Astrocyte of the spinal cord (primary cell): ENCODE measurements at regions not wholly inside any gene's neighbourhood (a gene's known extent, or its start where the extent isn't known, plus 50 kb on each side); places are given as distances from the start of the nearest gene placed in this dataset.

Experiments
- DNase-seq: peaks from one replicate; pipeline ENCODE4 v3.0.0; 2011; ENCODE audit warnings: low read depth, low spot score
- H3K4me3 ChIP-seq: 2 replicates; pipeline ENCODE4 v1.5.1; 2011; ENCODE audit warnings: low read depth, mild to moderate bottlenecking, low read length, moderate library complexity
- in situ Hi-C: cut with HindIII; loops from 2 replicates; pipeline ENCODE4 v1.10.0; 2017; ENCODE audit warnings: low sequenced_read_pairs
- TF ChIP-seq, protein P1 (sequence below): IDR thresholded peaks from 2 replicates; pipeline ENCODE4 v1.5.1; 2012; ENCODE audit warnings: low read depth, mild to moderate bottlenecking, low read length, inconsistent platforms

DNA sequence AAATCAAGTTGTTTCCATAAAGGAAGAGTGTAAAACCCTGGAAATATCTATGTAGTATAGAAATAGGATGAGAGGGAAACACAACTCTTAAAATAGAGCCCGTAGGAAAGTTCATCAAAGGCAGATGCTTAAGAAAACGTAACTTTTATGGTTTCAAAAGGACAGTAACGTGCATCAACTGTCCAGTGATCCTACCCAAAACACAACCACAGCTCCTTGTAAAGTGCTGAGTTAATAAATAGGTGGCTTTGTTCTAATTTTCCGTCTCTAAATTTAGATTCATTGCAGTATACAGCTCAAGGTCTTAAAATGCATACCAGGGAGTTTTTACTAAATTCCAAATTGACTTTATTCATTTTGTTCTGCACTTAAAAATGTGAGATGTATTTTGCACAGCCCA lies 282.1 kb upstream of the ID2 start:
- H3K4me3 ChIP-seq = no peak overlapping the region
- TF ChIP-seq, protein P1, sequence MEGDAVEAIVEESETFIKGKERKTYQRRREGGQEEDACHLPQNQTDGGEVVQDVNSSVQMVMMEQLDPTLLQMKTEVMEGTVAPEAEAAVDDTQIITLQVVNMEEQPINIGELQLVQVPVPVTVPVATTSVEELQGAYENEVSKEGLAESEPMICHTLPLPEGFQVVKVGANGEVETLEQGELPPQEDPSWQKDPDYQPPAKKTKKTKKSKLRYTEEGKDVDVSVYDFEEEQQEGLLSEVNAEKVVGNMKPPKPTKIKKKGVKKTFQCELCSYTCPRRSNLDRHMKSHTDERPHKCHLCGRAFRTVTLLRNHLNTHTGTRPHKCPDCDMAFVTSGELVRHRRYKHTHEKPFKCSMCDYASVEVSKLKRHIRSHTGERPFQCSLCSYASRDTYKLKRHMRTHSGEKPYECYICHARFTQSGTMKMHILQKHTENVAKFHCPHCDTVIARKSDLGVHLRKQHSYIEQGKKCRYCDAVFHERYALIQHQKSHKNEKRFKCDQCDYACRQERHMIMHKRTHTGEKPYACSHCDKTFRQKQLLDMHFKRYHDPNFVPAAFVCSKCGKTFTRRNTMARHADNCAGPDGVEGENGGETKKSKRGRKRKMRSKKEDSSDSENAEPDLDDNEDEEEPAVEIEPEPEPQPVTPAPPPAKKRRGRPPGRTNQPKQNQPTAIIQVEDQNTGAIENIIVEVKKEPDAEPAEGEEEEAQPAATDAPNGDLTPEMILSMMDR = no peak
- in situ Hi-C loops = no loop called here
- DNase-seq = no peak

DNA sequence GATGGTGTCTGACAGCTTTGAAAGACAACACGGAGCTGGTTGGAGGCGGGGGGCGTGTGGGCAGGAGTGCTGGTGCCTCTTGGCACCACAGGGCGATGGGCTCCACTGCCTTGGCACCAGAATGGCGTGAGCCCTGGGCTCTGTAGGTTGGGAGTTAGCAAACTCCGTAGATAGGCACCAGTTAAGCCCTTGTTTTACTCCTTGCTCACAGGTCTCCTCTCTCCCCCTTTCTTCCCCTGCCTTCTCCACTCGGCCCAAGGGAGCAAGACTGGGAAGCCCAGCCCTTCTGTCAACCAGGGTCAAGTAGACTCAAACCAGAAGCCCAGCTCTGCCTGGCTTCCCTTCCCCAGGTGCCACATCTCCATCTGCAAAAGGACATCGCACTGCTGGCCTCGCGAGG lies 281.7 kb upstream of the ID2 start:
- no peak for DNase-seq
- no peak overlapping the region for H3K4me3 ChIP-seq
- in situ Hi-C loops = no loop called here
- TF ChIP-seq, protein P1 = no peak

DNA sequence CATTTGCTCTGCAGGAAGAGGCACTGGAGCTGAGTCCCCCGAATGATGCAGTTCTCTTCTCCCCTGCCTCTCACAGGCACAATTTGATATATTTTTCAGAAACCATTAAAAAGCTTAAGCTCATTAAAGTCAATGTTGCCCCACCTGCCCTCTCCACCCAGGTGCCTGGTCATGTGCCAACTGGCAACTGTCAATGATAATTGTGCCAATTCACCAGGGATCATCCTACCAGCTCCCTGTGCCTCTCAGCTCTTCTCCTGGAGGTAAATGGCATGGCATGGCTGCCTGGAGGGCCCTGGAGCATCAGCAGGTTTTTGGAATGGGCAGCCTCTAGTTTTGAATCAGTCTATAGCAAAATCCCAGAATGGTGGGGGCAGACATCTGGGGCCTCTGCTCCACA lies 279.6 kb upstream of the ID2 start:
- TF ChIP-seq, protein P1 = no peak

DNA sequence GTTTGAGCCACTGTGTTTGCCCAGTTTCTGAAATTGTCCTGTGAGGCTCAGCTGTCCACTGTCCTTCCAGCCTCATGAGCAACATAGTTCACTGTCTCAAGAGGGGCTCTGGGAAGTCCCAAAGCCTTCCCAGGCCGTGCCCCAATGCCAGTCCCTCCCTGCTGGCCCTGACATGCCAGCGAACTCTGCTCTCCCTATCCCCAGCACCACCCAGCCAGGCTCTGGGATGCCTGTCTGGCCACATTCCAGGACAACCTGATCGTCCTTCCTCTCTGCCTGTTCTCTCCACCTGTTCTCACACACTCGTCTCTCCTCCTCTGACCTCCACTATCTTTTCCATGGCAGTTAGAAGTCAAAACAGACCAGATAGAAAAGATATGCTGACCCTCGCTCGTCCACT lies 278.0 kb upstream of the ID2 start:
- no peak for DNase-seq
- in situ Hi-C loops = no loop called here
- H3K4me3 ChIP-seq = no peak overlapping the region
- TF ChIP-seq, protein P1 = no peak

More for the DNA sequence above, 279.6 kb upstream of the ID2 start:
- no peak for DNase-seq
- H3K4me3 ChIP-seq = no peak overlapping the region
- in situ Hi-C loops = no loop called here

DNA sequence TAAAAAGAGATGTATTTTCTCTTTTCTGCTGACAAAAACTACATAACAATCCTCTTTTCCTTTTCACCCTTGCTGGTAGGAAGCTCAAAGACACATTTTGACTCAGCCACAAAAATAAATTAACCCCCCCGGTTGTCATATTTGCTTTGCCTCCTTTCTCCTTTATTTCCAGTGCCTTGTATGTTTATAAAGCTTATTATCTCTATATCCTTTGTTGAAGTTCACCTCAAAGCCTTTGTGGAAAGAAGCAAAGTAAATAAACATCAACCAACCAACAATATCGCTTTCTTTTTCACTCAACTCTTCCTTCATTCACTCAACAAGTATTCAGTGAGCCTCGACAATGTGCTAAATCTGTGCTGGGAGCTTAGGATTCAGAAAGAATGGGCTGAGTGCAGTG lies 276.5 kb upstream of the ID2 start:
- DNase-seq = no peak
- TF ChIP-seq, protein P1 = no peak
- in situ Hi-C loops = no loop called here
- no peak overlapping the region for H3K4me3 ChIP-seq

DNA sequence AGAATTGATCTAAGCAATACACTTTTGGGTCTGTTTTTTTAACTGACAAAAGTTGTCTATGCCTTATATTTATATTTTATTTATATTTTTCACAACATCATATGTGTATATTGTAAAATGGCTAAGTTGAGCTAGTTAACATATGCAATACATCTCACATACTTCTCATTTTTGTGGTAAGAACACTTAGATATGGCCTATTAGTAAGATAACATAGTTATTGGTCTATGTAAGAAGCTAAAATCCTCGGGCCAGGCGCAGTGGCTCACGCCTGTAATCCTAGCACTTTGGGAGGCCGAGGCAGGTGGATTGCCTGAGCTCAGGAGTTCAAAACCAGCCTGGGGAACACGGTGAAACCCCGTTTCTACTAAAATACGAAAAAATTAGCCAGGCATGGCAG lies 275.6 kb upstream of the ID2 start:
- TF ChIP-seq, protein P1 = no peak
- in situ Hi-C loops = no loop called here
- DNase-seq = no peak
- no peak overlapping the region for H3K4me3 ChIP-seq

DNA sequence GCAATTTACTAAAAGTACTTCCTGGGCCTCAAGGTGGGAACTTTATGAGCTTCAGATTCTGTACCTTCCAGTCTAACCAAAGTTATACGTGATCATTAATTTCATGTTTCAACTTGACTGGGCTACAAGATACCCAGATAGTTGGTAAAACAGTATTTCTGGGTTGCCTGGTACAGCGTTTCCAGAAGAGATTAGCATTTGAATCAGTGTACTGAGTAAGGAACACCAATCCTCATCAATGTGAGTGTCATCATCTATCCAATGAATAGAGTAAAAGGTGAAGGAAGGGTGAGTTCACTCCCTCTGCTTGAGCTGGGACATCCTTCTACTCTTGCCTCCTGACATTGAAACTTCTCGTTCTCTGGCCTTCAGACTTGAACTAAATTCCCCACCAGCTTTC lies 274.5 kb upstream of the ID2 start:
- TF ChIP-seq, protein P1 = no peak
- no peak overlapping the region for H3K4me3 ChIP-seq
- no peak for DNase-seq
- in situ Hi-C loops = no loop called here
